Tibial nerve (tissue), 4 donors: ENCODE measurements at regions not wholly inside any gene's neighbourhood (a gene's known extent, or its start where the extent isn't known, plus 50 kb on each side); places are given as distances from the start of the nearest gene placed in this dataset.

Source experiments
- DNase-seq, 2 donors: peaks; one replicate each; pipeline ENCODE4 v3.0.0-alpha.2; 2019; ENCODE audit warnings: low spot score in 2 of 2
- H3K27ac ChIP-seq, 4 donors: fragments of 200-600 bp; sonication (generic) in 3 of 4; one replicate each; pipeline ENCODE4 v1.5.1; 2017 to 2019; ENCODE audit warnings: mild to moderate bottlenecking in 1 of 4
- H3K27me3 ChIP-seq, 2 donors: fragments of 200-600 bp; sonication (generic) in 1 of 2; one replicate each; pipeline versions ENCODE4 v1.5.1 to v1.6.0; 2017 to 2019
- H3K36me3 ChIP-seq, 3 donors: fragments of 200-600 bp; sonication (generic); one replicate each; pipeline ENCODE4 v1.5.1; 2018 to 2019
- H3K4me1 ChIP-seq, 4 donors: fragments of 200-600 bp; sonication (generic) in 3 of 4; one replicate each; pipeline ENCODE4 v1.5.1; 2017 to 2019
- H3K4me3 ChIP-seq, 4 donors: fragments of 200-600 bp; sonication (generic) in 3 of 4; one replicate each; pipeline ENCODE4 v1.5.1; 2017 to 2019; ENCODE audit warnings: mild to moderate bottlenecking in 1 of 4, moderate library complexity in 1 of 4
- H3K9me3 ChIP-seq, 4 donors: fragments of 200-600 bp; sonication (generic) in 3 of 4; one replicate each; pipeline ENCODE4 v1.5.1; 2017 to 2019
- CTCF ChIP-seq, 5 experiments: fragments of 200-600 bp in 3 of 5; fragments of 450-650 bp in 2 of 5; sonication (generic) in 3 of 5; IDR thresholded peaks; one replicate each; pipeline ENCODE4 v1.5.1; 2016 to 2019; ENCODE audit warnings: antibody characterized with exemption in 5 of 5, mild to moderate bottlenecking in 3 of 5, moderate library complexity in 2 of 5
- EP300 ChIP-seq, 2 donors: sonication (generic); formaldehyde crosslinking; IDR thresholded peaks; one replicate each; pipeline ENCODE4 v1.6.1; 2017; ENCODE audit warnings: antibody characterized with exemption in 2 of 2, mild to moderate bottlenecking in 1 of 2
- POLR2A ChIP-seq, 2 donors: fragments of 450-650 bp; IDR thresholded peaks; one replicate each; pipeline ENCODE4 v1.6.1; 2017; ENCODE audit warnings: antibody characterized with exemption in 2 of 2, mild to moderate bottlenecking in 2 of 2, moderate library complexity in 2 of 2
- WGBS, 2 donors: methylation state at CpG; one replicate each; pipeline ENCODE4 v1.1.5; 2018; 5-methylcytosine and 5-hydroxymethylcytosine counted together

- WGBS, 2 donors, result 76 to 78% methylated on average over 2 of the region's 2 CpGs
- no peak for TF ChIP-seq CTCF (IDR thresholded peaks at IDR 0.05)
- no peak for TF ChIP-seq POLR2A (IDR thresholded peaks at IDR 0.05)
- no peak for TF ChIP-seq EP300 (IDR thresholded peaks at IDR 0.05)
- no peaks in the 10 kb centered on the region for H3K27me3 ChIP-seq
These were observed 356.4 kb upstream of the SLC39A10 start for GRCh38 chr2:195300631-195301030.

GRCh38 chr2:195299600-195299999 lies 357.4 kb upstream of the SLC39A10 start:
- no peak for DNase-seq
- Histone ChIP-seq H3K4me1 (no peaks in the 10 kb centered on the region), H3K27me3 (no peaks in the 10 kb centered on the region), H3K9me3 (peaks cover 0 to 13% (median 0%) of the 10 kb centered on the region in 4 donors), H3K27ac (no peak overlapping the region), H3K36me3 (no peaks in the 10 kb centered on the region), H3K4me3 (no peak overlapping the region)
- WGBS, 2 donors, result 65 to 70% methylated on average over 1 of the region's 1 CpG
- TF ChIP-seq CTCF (IDR thresholded peaks at IDR 0.05), result no peak

More at GRCh38 chr2:195300631-195301030, 356.4 kb upstream of the SLC39A10 start:
- Histone ChIP-seq H3K27ac (no peak overlapping the region), H3K9me3 (peaks cover 0 to 5% (median 0%) of the 10 kb centered on the region in 4 donors), H3K4me1 (no peaks in the 10 kb centered on the region), H3K36me3 (no peaks in the 10 kb centered on the region), H3K4me3 (no peak overlapping the region)
- DNase-seq, result no peak

- WGBS, 2 donors, result 50 to 65% methylated on average over 1 of the region's 1 CpG
- Histone ChIP-seq H3K4me3 (no peak overlapping the region), H3K27me3 (no peaks in the 10 kb centered on the region), H3K36me3 (no peaks in the 10 kb centered on the region), H3K27ac (no peak overlapping the region), H3K9me3 (peaks cover 0 to 13% (median 0%) of the 10 kb centered on the region in 4 donors), H3K4me1 (no peaks in the 10 kb centered on the region)
- DNase-seq, result no peak
- TF ChIP-seq EP300 (IDR thresholded peaks at IDR 0.05) (no peak), POLR2A (IDR thresholded peaks at IDR 0.05) (no peak), CTCF (IDR thresholded peaks at IDR 0.05) (no peak)
These were observed 360.5 kb upstream of the SLC39A10 start for GRCh38 chr2:195296490-195296889.

- H3K27me3 ChIP-seq, result no peaks in the 10 kb centered on the region
- TF ChIP-seq EP300 (IDR thresholded peaks at IDR 0.05) (no peak), CTCF (IDR thresholded peaks at IDR 0.05) (no peak), POLR2A (IDR thresholded peaks at IDR 0.05) (no peak)
- H3K4me1 ChIP-seq, result no peaks in the 10 kb centered on the region
- no peak for DNase-seq
- H3K4me3 ChIP-seq, result no peak overlapping the region
- H3K9me3 ChIP-seq, result no peaks in the 10 kb centered on the region
- no peaks in the 10 kb centered on the region for H3K36me3 ChIP-seq
- H3K27ac ChIP-seq, result no peak overlapping the region
These were observed 367.9 kb upstream of the SLC39A10 start for GRCh38 chr2:195289081-195289480.

- Histone ChIP-seq H3K4me3 (no peak overlapping the region), H3K27me3 (no peaks in the 10 kb centered on the region), H3K27ac (no peak overlapping the region), H3K36me3 (no peaks in the 10 kb centered on the region), H3K9me3 (peaks cover 0 to 5% (median 0%) of the 10 kb centered on the region in 4 donors), H3K4me1 (no peaks in the 10 kb centered on the region)
- DNase-seq, result no peak
- TF ChIP-seq CTCF (IDR thresholded peaks at IDR 0.05) (no peak), EP300 (IDR thresholded peaks at IDR 0.05) (no peak), POLR2A (IDR thresholded peaks at IDR 0.05) (no peak)
- WGBS, 2 donors, result 18 to 35% methylated on average over 1 of the region's 1 CpG
These were observed 377.1 kb upstream of the SLC39A10 start for GRCh38 chr2:195279840-195280427.
